ENCODE measurements at regions not wholly inside any gene's neighbourhood (a gene's known extent, or its start where the extent isn't known, plus 50 kb on each side); places are given as distances from the start of the nearest gene placed in this dataset.

GRCh38 chr18:41126541-41127235, 828.3 kb upstream of the PIK3C3 start:
- Histone ChIP-seq H3K4me1 (ENCODE audit: control insufficient read depth, insufficient read depth, low read length) (no peaks in the 10 kb centered on the region), H3K4me3 (ENCODE audit: low read depth, low read length) (no peak overlapping the region), H3K9me3 (ENCODE audit: control insufficient read depth, insufficient read depth, low read length) (no peaks in the 10 kb centered on the region), H3K27me3 (ENCODE audit: control insufficient read depth, insufficient read depth, low read length) (no peaks in the 10 kb centered on the region), H3K36me3 (ENCODE audit: control insufficient read depth, insufficient read depth, low read length) (no peaks in the 10 kb centered on the region), H3K27ac (ENCODE audit: low read depth, low read length) (no peak overlapping the region)
- WGBS (ENCODE audit: insufficient coverage), result no CpG with 5 or more reads among the region's 2 CpGs
- DNase-seq (ENCODE audit: low read depth in 4 of 6, low spot score in 6 of 6), result no peak

DNA sequence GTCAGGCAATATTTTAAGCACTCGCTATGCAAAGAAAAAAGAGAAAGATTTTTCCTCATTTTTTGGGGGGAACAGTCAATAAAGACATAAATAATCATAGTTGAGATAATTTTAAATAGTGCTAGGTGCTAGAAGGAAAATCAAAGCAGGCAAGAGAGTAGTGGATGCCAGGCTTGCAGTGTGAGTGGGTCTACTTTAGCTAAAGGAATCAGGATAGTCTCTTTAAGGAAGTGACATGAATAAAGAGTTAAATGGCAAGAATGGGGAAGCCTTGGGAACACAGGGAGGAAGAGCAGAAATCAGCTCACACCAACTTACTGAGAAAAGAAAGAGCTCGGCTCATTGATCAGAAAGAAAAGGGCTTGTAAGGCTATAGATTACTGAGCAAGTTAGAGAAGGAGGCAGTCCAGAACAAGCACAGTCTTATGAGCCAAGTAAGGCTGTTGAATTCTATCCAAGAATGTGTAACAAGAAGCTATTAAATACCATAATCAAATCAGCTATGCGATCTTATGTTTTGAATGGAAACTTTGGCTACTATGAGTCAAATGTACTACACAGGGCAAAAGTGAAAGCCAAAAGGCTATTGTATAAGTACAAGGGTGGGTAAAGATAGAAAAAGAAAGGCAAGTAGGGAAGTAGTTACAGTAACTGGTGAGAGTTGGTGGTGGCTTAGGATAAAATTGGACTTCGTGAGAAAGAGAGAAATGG, 833.8 kb upstream of the PIK3C3 start:
- DNase-seq (ENCODE audit: low read depth in 4 of 6, low spot score in 6 of 6), result peak in 3 of 6 donors; percentile 6 to 55 (median 31)
- 50% methylated on average over 1 of the region's 4 CpGs for WGBS (ENCODE audit: insufficient coverage)

DNA sequence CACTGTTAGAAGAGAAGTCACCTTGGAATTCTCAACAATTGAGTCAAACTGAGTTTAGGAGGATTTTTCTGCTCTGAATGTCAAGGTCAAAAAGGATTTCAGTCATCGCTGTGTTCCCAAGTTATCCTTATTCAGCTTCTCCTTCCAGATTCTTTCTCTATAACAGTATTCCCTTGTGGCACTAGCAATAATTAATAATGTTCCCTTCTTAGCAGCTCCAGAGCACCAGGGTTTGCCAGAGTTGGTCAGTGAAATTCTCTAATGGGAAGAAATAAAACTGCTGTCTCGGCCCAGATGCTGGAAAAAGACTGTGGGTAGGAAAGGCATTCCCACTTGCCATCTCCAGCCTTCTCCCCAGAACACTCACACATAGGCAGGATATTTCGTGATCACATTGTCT, 836.0 kb upstream of the PIK3C3 start:
- no peaks in the 10 kb centered on the region for H3K27me3 ChIP-seq (ENCODE audit: control insufficient read depth, insufficient read depth, low read length)
- DNase-seq (ENCODE audit: low read depth in 4 of 6, low spot score in 6 of 6), result no peak
- no peaks in the 10 kb centered on the region for H3K4me1 ChIP-seq (ENCODE audit: control insufficient read depth, insufficient read depth, low read length)
- H3K27ac ChIP-seq (ENCODE audit: low read depth, low read length), result no peak overlapping the region
- no peaks in the 10 kb centered on the region for H3K36me3 ChIP-seq (ENCODE audit: control insufficient read depth, insufficient read depth, low read length)
- H3K9me3 ChIP-seq (ENCODE audit: control insufficient read depth, insufficient read depth, low read length), result no peaks in the 10 kb centered on the region
- no peak overlapping the region for H3K4me3 ChIP-seq (ENCODE audit: low read depth, low read length)
- WGBS (ENCODE audit: insufficient coverage), result no CpG with 5 or more reads among the region's 3 CpGs

More for the DNA sequence above, 833.8 kb upstream of the PIK3C3 start:
- no peak overlapping the region for H3K27ac ChIP-seq (ENCODE audit: low read depth, low read length)
- no peaks in the 10 kb centered on the region for H3K27me3 ChIP-seq (ENCODE audit: control insufficient read depth, insufficient read depth, low read length)
- no peaks in the 10 kb centered on the region for H3K36me3 ChIP-seq (ENCODE audit: control insufficient read depth, insufficient read depth, low read length)
- H3K4me3 ChIP-seq (ENCODE audit: low read depth, low read length), result no peak overlapping the region
- no peaks in the 10 kb centered on the region for H3K9me3 ChIP-seq (ENCODE audit: control insufficient read depth, insufficient read depth, low read length)
- no peaks in the 10 kb centered on the region for H3K4me1 ChIP-seq (ENCODE audit: control insufficient read depth, insufficient read depth, low read length)

- H3K27me3 ChIP-seq (ENCODE audit: control insufficient read depth, insufficient read depth, low read length), result no peaks in the 10 kb centered on the region
- no peak overlapping the region for H3K27ac ChIP-seq (ENCODE audit: low read depth, low read length)
- WGBS (ENCODE audit: insufficient coverage), result no CpG with 5 or more reads among the region's 2 CpGs
- H3K4me1 ChIP-seq (ENCODE audit: control insufficient read depth, insufficient read depth, low read length), result no peaks in the 10 kb centered on the region
- H3K4me3 ChIP-seq (ENCODE audit: low read depth, low read length), result no peak overlapping the region
- H3K36me3 ChIP-seq (ENCODE audit: control insufficient read depth, insufficient read depth, low read length), result no peaks in the 10 kb centered on the region
- H3K9me3 ChIP-seq (ENCODE audit: control insufficient read depth, insufficient read depth, low read length), result peaks cover 3% of the 10 kb centered on the region
- peak in 1 of 6 donors; percentile 12 for DNase-seq (ENCODE audit: low read depth in 4 of 6, low spot score in 6 of 6)
Measured at GRCh38 chr18:41113885-41114482, 841.0 kb upstream of the PIK3C3 start.

DNA sequence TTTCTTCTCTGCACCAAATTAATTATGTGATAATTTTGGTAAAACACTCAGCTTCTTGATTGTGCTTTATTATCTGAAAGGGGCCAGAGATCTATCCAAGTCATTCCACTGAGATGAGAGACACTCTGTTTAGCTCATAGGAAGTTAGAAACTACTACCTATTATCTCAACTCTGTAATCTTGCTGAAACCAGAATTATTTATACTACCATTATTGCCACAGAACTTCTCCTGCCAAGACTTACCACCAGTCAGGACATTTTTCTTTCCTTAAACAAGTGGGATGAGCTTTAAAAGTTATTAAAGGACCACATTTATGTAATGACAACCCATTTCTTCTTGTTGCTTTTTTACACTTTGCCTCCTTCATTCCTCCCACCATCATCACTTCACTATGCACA, 855.6 kb upstream of the PIK3C3 start:
- Histone ChIP-seq H3K27me3 (ENCODE audit: control insufficient read depth, insufficient read depth, low read length) (no peaks in the 10 kb centered on the region), H3K4me1 (ENCODE audit: control insufficient read depth, insufficient read depth, low read length) (no peaks in the 10 kb centered on the region), H3K36me3 (ENCODE audit: control insufficient read depth, insufficient read depth, low read length) (no peaks in the 10 kb centered on the region)

DNA sequence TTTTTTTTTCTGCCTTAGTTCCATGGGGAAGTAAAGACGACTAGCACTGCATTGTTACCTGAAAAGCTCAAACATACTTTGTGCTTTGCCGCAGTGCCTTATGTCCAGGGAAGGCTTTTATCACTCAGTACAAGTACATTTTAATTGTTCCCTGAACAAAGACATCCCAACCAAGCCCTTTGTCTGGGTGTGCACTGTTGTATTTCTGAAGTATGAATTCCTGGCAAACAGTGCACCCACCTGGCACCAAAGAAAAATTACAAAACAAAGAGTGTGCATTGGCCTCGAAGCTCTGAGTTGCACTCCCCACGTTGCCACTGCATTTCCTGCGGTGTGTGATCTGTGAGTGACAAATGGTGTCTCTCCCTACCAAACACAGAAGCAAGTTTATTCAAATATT, 858.5 kb upstream of the PIK3C3 start:
- peak in 3 of 6 donors; percentile 12 to 91 (median 33) for DNase-seq (ENCODE audit: low read depth in 4 of 6, low spot score in 6 of 6)
- H3K36me3 ChIP-seq (ENCODE audit: control insufficient read depth, insufficient read depth, low read length), result no peaks in the 10 kb centered on the region
- WGBS (ENCODE audit: insufficient coverage), result no CpG with 5 or more reads among the region's 5 CpGs

More for the DNA sequence above, 855.6 kb upstream of the PIK3C3 start:
- no peak overlapping the region for H3K27ac ChIP-seq (ENCODE audit: low read depth, low read length)
- no peaks in the 10 kb centered on the region for H3K9me3 ChIP-seq (ENCODE audit: control insufficient read depth, insufficient read depth, low read length)
- H3K4me3 ChIP-seq (ENCODE audit: low read depth, low read length), result no peak overlapping the region
- no peak for DNase-seq (ENCODE audit: low read depth in 4 of 6, low spot score in 6 of 6)

GRCh38 chr18:41077076-41077475, 878.0 kb upstream of the PIK3C3 start:
- H3K27me3 ChIP-seq (ENCODE audit: control insufficient read depth, insufficient read depth, low read length), result no peaks in the 10 kb centered on the region
- H3K36me3 ChIP-seq (ENCODE audit: control insufficient read depth, insufficient read depth, low read length), result no peaks in the 10 kb centered on the region
- H3K4me1 ChIP-seq (ENCODE audit: control insufficient read depth, insufficient read depth, low read length), result no peaks in the 10 kb centered on the region
- H3K4me3 ChIP-seq (ENCODE audit: low read depth, low read length), result no peak overlapping the region
- H3K9me3 ChIP-seq (ENCODE audit: control insufficient read depth, insufficient read depth, low read length), result no peaks in the 10 kb centered on the region
- no peak for DNase-seq (ENCODE audit: low read depth in 4 of 6, low spot score in 6 of 6)
- WGBS (ENCODE audit: insufficient coverage), result no CpG with 5 or more reads among the region's 2 CpGs
- no peak overlapping the region for H3K27ac ChIP-seq (ENCODE audit: low read depth, low read length)

More for the DNA sequence above, 858.5 kb upstream of the PIK3C3 start:
- Histone ChIP-seq H3K4me1 (ENCODE audit: control insufficient read depth, insufficient read depth, low read length) (no peaks in the 10 kb centered on the region), H3K27ac (ENCODE audit: low read depth, low read length) (no peak overlapping the region), H3K4me3 (ENCODE audit: low read depth, low read length) (no peak overlapping the region), H3K9me3 (ENCODE audit: control insufficient read depth, insufficient read depth, low read length) (no peaks in the 10 kb centered on the region), H3K27me3 (ENCODE audit: control insufficient read depth, insufficient read depth, low read length) (no peaks in the 10 kb centered on the region)

DNA sequence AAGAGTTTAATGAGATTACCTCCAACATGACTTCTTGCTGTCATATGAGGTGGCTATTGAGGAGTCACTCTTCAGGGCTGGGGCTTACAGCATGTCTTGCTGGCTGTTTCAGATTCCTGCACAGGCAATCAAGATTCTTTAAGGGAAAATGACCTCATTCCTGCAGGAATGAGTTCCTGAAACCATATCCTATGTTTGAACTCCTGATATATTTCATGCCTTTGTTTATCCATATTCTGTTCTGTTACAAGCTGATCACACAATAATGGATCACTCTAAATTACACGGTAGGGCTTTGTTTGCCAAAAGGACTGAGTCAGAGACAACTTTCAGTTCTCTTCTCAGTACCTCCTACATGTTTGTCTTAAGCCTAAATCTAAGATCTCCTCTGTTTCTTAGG, 879.8 kb upstream of the PIK3C3 start:
- H3K36me3 ChIP-seq (ENCODE audit: control insufficient read depth, insufficient read depth, low read length), result no peaks in the 10 kb centered on the region
- H3K4me3 ChIP-seq (ENCODE audit: low read depth, low read length), result no peak overlapping the region
- no peak for DNase-seq (ENCODE audit: low read depth in 4 of 6, low spot score in 6 of 6)
- 71% methylated on average over 1 of the region's 1 CpG for WGBS (ENCODE audit: insufficient coverage)
- no peaks in the 10 kb centered on the region for H3K27me3 ChIP-seq (ENCODE audit: control insufficient read depth, insufficient read depth, low read length)
- no peak overlapping the region for H3K27ac ChIP-seq (ENCODE audit: low read depth, low read length)
- no peaks in the 10 kb centered on the region for H3K4me1 ChIP-seq (ENCODE audit: control insufficient read depth, insufficient read depth, low read length)
- no peaks in the 10 kb centered on the region for H3K9me3 ChIP-seq (ENCODE audit: control insufficient read depth, insufficient read depth, low read length)

DNA sequence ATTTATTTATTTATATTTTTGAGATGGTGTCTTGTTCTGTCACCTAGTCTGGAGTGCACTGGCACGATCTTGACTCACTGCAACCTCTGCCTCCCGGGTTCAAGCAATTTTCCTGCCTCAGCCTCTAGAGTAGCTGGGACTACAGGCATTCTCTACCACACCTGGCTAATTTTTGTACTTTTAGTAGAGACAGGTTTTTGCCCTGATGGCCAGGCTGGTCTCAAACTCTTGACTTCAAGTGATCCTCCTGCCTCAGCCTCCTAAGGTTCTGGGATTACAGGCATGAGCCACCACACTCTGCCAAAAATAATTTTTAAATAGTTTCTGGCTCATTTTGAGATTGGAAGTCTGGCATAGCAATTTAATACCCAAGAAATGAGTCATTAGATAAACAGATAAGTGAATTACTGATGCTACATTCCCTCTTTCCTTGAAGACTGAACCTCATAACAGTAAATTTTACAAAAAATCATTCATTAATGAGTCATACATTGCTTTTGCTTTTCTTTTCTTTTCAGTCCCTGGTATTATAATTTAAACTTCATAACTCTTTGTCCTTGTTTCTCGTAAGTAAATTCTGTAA, 881.6 kb upstream of the PIK3C3 start:
- no peaks in the 10 kb centered on the region for H3K4me1 ChIP-seq (ENCODE audit: control insufficient read depth, insufficient read depth, low read length)
- 100% methylated on average over 1 of the region's 3 CpGs for WGBS (ENCODE audit: insufficient coverage)
- no peak overlapping the region for H3K27ac ChIP-seq (ENCODE audit: low read depth, low read length)
- H3K27me3 ChIP-seq (ENCODE audit: control insufficient read depth, insufficient read depth, low read length), result no peaks in the 10 kb centered on the region
- H3K36me3 ChIP-seq (ENCODE audit: control insufficient read depth, insufficient read depth, low read length), result no peaks in the 10 kb centered on the region
- H3K9me3 ChIP-seq (ENCODE audit: control insufficient read depth, insufficient read depth, low read length), result no peaks in the 10 kb centered on the region
- no peak overlapping the region for H3K4me3 ChIP-seq (ENCODE audit: low read depth, low read length)
- no peak for DNase-seq (ENCODE audit: low read depth in 4 of 6, low spot score in 6 of 6)
